Loucy (cell line): ENCODE measurements at regions not wholly inside any gene's neighbourhood (a gene's known extent, or its start where the extent isn't known, plus 50 kb on each side); places are given as distances from the start of the nearest gene placed in this dataset.

Experiments used
- H2AFZ ChIP-seq: fragments of 200-600 bp; sonication (generic); 2 replicates; pipeline ENCODE4 v1.6.0; 2016; ENCODE audit warnings: antibody characterized with exemption, mild to moderate bottlenecking, low read length, moderate library complexity
- H3F3A ChIP-seq: fragments of 200-600 bp; 2 replicates; pipeline ENCODE4 v1.6.0; 2016; ENCODE audit warnings: antibody characterized with exemption, low read depth, mild to moderate bottlenecking
- H3K27me3 ChIP-seq: fragments of 200-600 bp; sonication (generic); 2 replicates; pipeline ENCODE4 v1.6.1; 2014; ENCODE audit warnings: low read length, mild to moderate bottlenecking; ENCODE audit not compliant: insufficient read depth, poor library complexity, severe bottlenecking
- H3K36me3 ChIP-seq: fragments of 200-600 bp; sonication (generic); 2 replicates; pipeline ENCODE4 v1.6.1; 2016; ENCODE audit warnings: low read length; ENCODE audit not compliant: insufficient read depth
- H3K4me1 ChIP-seq: fragments of 200-600 bp; sonication (generic); 2 replicates; pipeline ENCODE4 v1.5.1; 2014; ENCODE audit warnings: low read length, mild to moderate bottlenecking; ENCODE audit not compliant: insufficient read depth, poor library complexity, severe bottlenecking
- H3K4me2 ChIP-seq: fragments of 200-600 bp; sonication (generic); 2 replicates; pipeline ENCODE4 v1.6.0; 2014; ENCODE audit warnings: antibody characterized with exemption, low read length, low read depth, mild to moderate bottlenecking; ENCODE audit not compliant: poor library complexity, severe bottlenecking
- H3K4me3 ChIP-seq: fragments of 200-600 bp; sonication (generic); 2 replicates; pipeline ENCODE4 v1.5.1; 2014; ENCODE audit warnings: low read length, mild to moderate bottlenecking, mixed read lengths; ENCODE audit not compliant: poor library complexity, severe bottlenecking
- H3K79me2 ChIP-seq: fragments of 200-600 bp; sonication (generic); 2 replicates; pipeline ENCODE4 v1.6.1; 2014; ENCODE audit warnings: low read length; ENCODE audit not compliant: insufficient read depth
- H3K9ac ChIP-seq: fragments of 200-600 bp; sonication (generic); 2 replicates; pipeline ENCODE4 v1.6.0; 2014; ENCODE audit warnings: mild to moderate bottlenecking, low read depth, low read length, moderate library complexity; ENCODE audit not compliant: poor library complexity, severe bottlenecking
- H3K9me2 ChIP-seq: fragments of 200-600 bp; sonication (generic); replicated peaks from 2 replicates; pipeline ENCODE4 v1.6.1; 2016; ENCODE audit warnings: low read depth, low read length, mixed read lengths
- H3K9me3 ChIP-seq: fragments of 200-600 bp; sonication (generic); 2 replicates; pipeline ENCODE4 v1.6.1; 2014; ENCODE audit warnings: mild to moderate bottlenecking, antibody characterized with exemption, low read length, low read depth; ENCODE audit not compliant: insufficient read depth
- H4K20me1 ChIP-seq: fragments of 200-600 bp; sonication (generic); 2 replicates; pipeline ENCODE4 v1.6.0; 2014; ENCODE audit warnings: antibody characterized with exemption, low read length, mild to moderate bottlenecking; ENCODE audit not compliant: insufficient read depth, poor library complexity, severe bottlenecking
- EZH2phosphoT487 ChIP-seq: fragments of 200-600 bp; IDR thresholded peaks from 2 replicates; pipeline ENCODE4 v1.6.1; 2018; ENCODE audit warnings: antibody characterized with exemption, mild to moderate bottlenecking, moderate library complexity, borderline replicate concordance
- TF ChIP-seq, protein P1 (sequence below): fragments of 200-600 bp; sonication (generic); conservative IDR thresholded peaks from 2 replicates; pipeline ENCODE4 v1.5.1; 2014; ENCODE audit warnings: mild to moderate bottlenecking, antibody characterized with exemption, low read length

GRCh38 chr5:110841137-110841536, 102.3 kb downstream of the SLC25A46 start:
- no peaks in the 10 kb centered on the region for H3K27me3 ChIP-seq
- no peaks in the 10 kb centered on the region for H3F3A ChIP-seq
- no peaks in the 10 kb centered on the region for H3K79me2 ChIP-seq
- H3K9me2 ChIP-seq = no peaks in the 10 kb centered on the region
- H3K36me3 ChIP-seq = no peaks in the 10 kb centered on the region
- no peaks in the 10 kb centered on the region for H4K20me1 ChIP-seq
- H2AFZ ChIP-seq = no peak overlapping the region
- H3K4me2 ChIP-seq = peak overlapping the region; percentile 43
- no peak overlapping the region for H3K4me3 ChIP-seq
- no peak for TF ChIP-seq EZH2phosphoT487
- TF ChIP-seq, protein P1, sequence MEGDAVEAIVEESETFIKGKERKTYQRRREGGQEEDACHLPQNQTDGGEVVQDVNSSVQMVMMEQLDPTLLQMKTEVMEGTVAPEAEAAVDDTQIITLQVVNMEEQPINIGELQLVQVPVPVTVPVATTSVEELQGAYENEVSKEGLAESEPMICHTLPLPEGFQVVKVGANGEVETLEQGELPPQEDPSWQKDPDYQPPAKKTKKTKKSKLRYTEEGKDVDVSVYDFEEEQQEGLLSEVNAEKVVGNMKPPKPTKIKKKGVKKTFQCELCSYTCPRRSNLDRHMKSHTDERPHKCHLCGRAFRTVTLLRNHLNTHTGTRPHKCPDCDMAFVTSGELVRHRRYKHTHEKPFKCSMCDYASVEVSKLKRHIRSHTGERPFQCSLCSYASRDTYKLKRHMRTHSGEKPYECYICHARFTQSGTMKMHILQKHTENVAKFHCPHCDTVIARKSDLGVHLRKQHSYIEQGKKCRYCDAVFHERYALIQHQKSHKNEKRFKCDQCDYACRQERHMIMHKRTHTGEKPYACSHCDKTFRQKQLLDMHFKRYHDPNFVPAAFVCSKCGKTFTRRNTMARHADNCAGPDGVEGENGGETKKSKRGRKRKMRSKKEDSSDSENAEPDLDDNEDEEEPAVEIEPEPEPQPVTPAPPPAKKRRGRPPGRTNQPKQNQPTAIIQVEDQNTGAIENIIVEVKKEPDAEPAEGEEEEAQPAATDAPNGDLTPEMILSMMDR = no peak
- no peak overlapping the region for H3K9ac ChIP-seq
- no peaks in the 10 kb centered on the region for H3K9me3 ChIP-seq
- peaks cover 47% of the 10 kb centered on the region for H3K4me1 ChIP-seq

DNA sequence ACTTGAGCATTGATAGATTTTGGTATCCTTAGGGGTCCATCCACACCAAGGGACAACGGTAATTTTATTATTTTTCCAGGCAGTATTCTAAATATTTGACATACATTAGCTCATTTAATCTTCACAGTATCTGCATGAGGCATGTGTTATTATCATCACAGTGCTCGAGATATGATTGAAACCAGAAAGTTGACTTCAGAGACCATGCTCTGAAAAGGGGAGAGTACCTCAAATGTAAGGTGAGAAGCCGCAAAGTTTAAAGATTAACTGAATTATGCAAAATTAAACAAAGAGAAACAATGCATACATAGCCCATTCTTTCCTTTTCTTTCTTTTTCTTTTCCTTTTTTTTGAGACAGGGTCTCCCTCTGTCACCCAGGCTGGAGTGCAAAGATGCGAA, 104.1 kb downstream of the SLC25A46 start:
- Histone ChIP-seq H3F3A (no peaks in the 10 kb centered on the region), H3K27me3 (no peaks in the 10 kb centered on the region), H3K4me1 (peaks cover 32% of the 10 kb centered on the region), H2AFZ (no peak overlapping the region), H3K9me3 (no peaks in the 10 kb centered on the region), H3K36me3 (no peaks in the 10 kb centered on the region), H4K20me1 (no peaks in the 10 kb centered on the region), H3K9ac (no peak overlapping the region), H3K9me2 (no peaks in the 10 kb centered on the region), H3K79me2 (no peaks in the 10 kb centered on the region), H3K4me3 (no peak overlapping the region), H3K4me2 (no peak overlapping the region)
- TF ChIP-seq, protein P1 = no peak
- TF ChIP-seq EZH2phosphoT487 = no peak

DNA sequence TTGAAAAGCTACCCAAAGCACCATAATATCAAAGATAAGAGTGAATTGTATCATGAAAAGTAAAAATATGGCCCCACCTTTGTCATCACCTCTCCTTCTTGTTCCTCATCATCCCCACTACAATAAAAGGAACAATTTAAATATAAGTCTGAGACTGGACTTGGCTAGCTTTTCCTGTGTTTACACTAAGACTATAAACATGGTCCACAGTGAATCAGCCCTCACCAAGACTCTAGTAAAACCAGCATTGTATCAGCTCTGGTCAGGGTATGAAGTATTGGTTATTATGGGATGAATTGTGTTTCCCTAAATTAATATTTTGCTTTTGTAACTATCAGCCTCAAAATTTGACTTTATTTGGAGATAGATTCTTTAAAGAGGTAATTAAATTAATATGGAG, 105.4 kb downstream of the SLC25A46 start:
- Histone ChIP-seq H2AFZ (no peak overlapping the region), H3F3A (no peaks in the 10 kb centered on the region), H3K79me2 (no peaks in the 10 kb centered on the region), H3K4me1 (peaks cover 20% of the 10 kb centered on the region), H3K9ac (no peak overlapping the region), H3K27me3 (no peaks in the 10 kb centered on the region), H3K4me2 (no peak overlapping the region), H3K36me3 (no peaks in the 10 kb centered on the region), H4K20me1 (no peaks in the 10 kb centered on the region), H3K4me3 (no peak overlapping the region), H3K9me2 (no peaks in the 10 kb centered on the region), H3K9me3 (peaks cover 5% of the 10 kb centered on the region; the same call in 1 of the 2 replicates)
- TF ChIP-seq EZH2phosphoT487 = no peak
- TF ChIP-seq, protein P1 = no peak
